WTC11 (cell line): ENCODE measurements at regions not wholly inside any gene's neighbourhood (a gene's known extent, or its start where the extent isn't known, plus 50 kb on each side); places are given as distances from the start of the nearest gene placed in this dataset.

Source experiments
- CTCF ChIP-seq: fragments of 200-600 bp; IDR thresholded peaks from 2 replicates; pipeline ENCODE4 v1.8.0; 2022; ENCODE audit warnings: antibody characterized with exemption
- NR3C1 ChIP-seq: sonication (generic); formaldehyde crosslinking; conservative IDR thresholded peaks from 2 replicates; pipeline ENCODE4 v1.8.1; 2023; ENCODE audit warnings: low read depth, mild to moderate bottlenecking, missing genetic modification reagents
- TEAD4 ChIP-seq: sonication (generic); formaldehyde crosslinking; IDR thresholded peaks from 2 replicates; pipeline ENCODE4 v1.8.0; 2022; ENCODE audit warnings: mild to moderate bottlenecking, missing genetic modification reagents
- USF1 ChIP-seq: sonication (generic); formaldehyde crosslinking; IDR thresholded peaks from 2 replicates; pipeline ENCODE4 v1.8.0; 2022; ENCODE audit warnings: mild to moderate bottlenecking, missing genetic modification reagents

- TF ChIP-seq NR3C1 (CRISPR knock-in tag), result no peak
- no peak for TF ChIP-seq TEAD4
- no peak for TF ChIP-seq CTCF
- TF ChIP-seq USF1, result no peak
Measured at GRCh38 chr12:34294671-34295365, 272.5 kb downstream of the ALG10 start.
